HG02870 (cell line): ENCODE measurements at regions not wholly inside any gene's neighbourhood (a gene's known extent, or its start where the extent isn't known, plus 50 kb on each side); places are given as distances from the start of the nearest gene placed in this dataset.

Experiments used
- ATAC-seq: cut with Tn5 transposase; IDR thresholded peaks from one replicate; pipeline ENCODE4 v1.9.1; 2021; ENCODE audit warnings: mild to moderate bottlenecking, moderate library complexity; ENCODE audit not compliant: unreplicated experiment

- no peak for ATAC-seq
Observed at GRCh38 chr2:8541223-8541622, 140.6 kb upstream of the ID2 start.

- no peak for ATAC-seq
Observed at GRCh38 chr2:8541636-8542035, 140.2 kb upstream of the ID2 start.

GRCh38 chr2:8542381-8543059, 139.3 kb upstream of the ID2 start:
- ATAC-seq, result no peak

GRCh38 chr2:8543060-8543382, 138.8 kb upstream of the ID2 start:
- no peak for ATAC-seq

GRCh38 chr2:8543383-8544170, 138.3 kb upstream of the ID2 start:
- peak; percentile 66 for ATAC-seq

GRCh38 chr2:8544171-8544785, 137.6 kb upstream of the ID2 start:
- ATAC-seq, result no peak

- ATAC-seq, result peak; percentile 45
Observed at GRCh38 chr2:8544786-8545694, 136.8 kb upstream of the ID2 start.

GRCh38 chr2:8545695-8546611, 135.9 kb upstream of the ID2 start:
- no peak for ATAC-seq

- no peak for ATAC-seq
Observed at GRCh38 chr2:8546612-8547283, 135.1 kb upstream of the ID2 start.

GRCh38 chr2:8547284-8548064, 134.4 kb upstream of the ID2 start:
- no peak for ATAC-seq

- no peak for ATAC-seq
Observed at GRCh38 chr2:8548065-8548618, 133.7 kb upstream of the ID2 start.

GRCh38 chr2:8548619-8549150, 133.2 kb upstream of the ID2 start:
- ATAC-seq, result no peak

- no peak for ATAC-seq
Observed at GRCh38 chr2:8549273-8549922, 132.5 kb upstream of the ID2 start.

GRCh38 chr2:8549942-8550341, 131.9 kb upstream of the ID2 start:
- no peak for ATAC-seq

GRCh38 chr2:8550481-8550880, 131.4 kb upstream of the ID2 start:
- no peak for ATAC-seq

GRCh38 chr2:8550937-8551621, 130.8 kb upstream of the ID2 start:
- ATAC-seq, result no peak

GRCh38 chr2:8551622-8552074, 130.2 kb upstream of the ID2 start:
- ATAC-seq, result peak; percentile 73
